ENCODE measurements at regions not wholly inside any gene's neighbourhood (a gene's known extent, or its start where the extent isn't known, plus 50 kb on each side); places are given as distances from the start of the nearest gene placed in this dataset.

- H3K27me3 ChIP-seq (ENCODE audit: control insufficient read depth, insufficient read depth, low read length) = no peaks in the 10 kb centered on the region
- no peaks in the 10 kb centered on the region for H3K36me3 ChIP-seq (ENCODE audit: control insufficient read depth, insufficient read depth, low read length)
- DNase-seq (ENCODE audit: low read depth) = no peak
- no peak overlapping the region for H3K4me3 ChIP-seq (ENCODE audit: low read depth, low read length)
- no peak for TF ChIP-seq CTCF (IDR thresholded peaks at IDR 0.05; ENCODE audit: insufficient read depth, low read length, poor library complexity, severe bottlenecking)
These were observed 455.2 kb upstream of the ARPP21 start for GRCh38 chr3:35183927-35184675.

DNA sequence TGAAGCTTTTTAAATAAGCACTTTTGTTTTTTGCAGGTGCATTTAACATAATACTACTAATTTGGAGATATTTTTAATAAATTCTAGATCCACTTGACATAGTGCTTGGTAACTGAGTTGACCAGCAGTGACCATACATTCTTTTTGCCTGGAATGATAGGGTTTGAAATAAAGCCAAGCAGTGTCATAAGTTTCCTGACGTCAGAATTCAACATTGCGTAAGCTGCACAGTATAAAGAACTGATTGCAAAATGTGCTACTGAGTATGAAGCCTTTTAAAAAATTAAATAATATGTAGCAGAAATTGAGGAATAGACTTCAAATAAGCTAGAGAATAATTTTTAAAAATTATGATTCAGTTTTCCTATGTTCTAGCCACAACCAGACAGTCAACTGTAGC lies 454.6 kb upstream of the ARPP21 start:
- Histone ChIP-seq H3K27me3 (ENCODE audit: control insufficient read depth, insufficient read depth, low read length) (no peaks in the 10 kb centered on the region), H3K4me3 (ENCODE audit: low read depth, low read length) (no peak overlapping the region), H3K36me3 (ENCODE audit: control insufficient read depth, insufficient read depth, low read length) (no peaks in the 10 kb centered on the region)
- TF ChIP-seq CTCF (IDR thresholded peaks at IDR 0.05; ENCODE audit: insufficient read depth, low read length, poor library complexity, severe bottlenecking) = no peak
- no peak for DNase-seq (ENCODE audit: low read depth)

GRCh38 chr3:35187908-35188307 lies 451.4 kb upstream of the ARPP21 start:
- no peak for TF ChIP-seq CTCF (IDR thresholded peaks at IDR 0.05; ENCODE audit: insufficient read depth, low read length, poor library complexity, severe bottlenecking)
- Histone ChIP-seq H3K4me3 (ENCODE audit: low read depth, low read length) (no peak overlapping the region), H3K36me3 (ENCODE audit: control insufficient read depth, insufficient read depth, low read length) (no peaks in the 10 kb centered on the region), H3K27me3 (ENCODE audit: control insufficient read depth, insufficient read depth, low read length) (no peaks in the 10 kb centered on the region)
- DNase-seq (ENCODE audit: low read depth) = no peak

DNA sequence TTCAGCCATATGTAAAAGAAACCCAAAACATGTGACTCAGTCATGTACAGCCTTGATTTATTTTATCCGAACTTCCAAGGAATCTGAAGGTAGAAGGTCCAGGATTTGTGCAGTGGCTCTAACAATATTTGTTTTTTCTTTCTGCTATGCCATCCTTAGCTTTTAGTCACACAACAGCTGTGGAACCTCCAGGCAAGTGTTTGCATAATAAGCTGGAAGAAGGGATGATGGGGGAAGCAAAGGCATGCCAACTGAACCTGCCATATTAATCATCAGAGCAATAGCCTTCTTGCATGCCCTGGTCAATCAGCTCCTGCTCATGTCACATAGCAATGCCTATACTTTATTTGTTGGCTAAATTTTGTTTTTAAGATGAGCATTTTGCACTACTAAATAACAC lies 444.7 kb upstream of the ARPP21 start:
- no peak overlapping the region for H3K4me3 ChIP-seq (ENCODE audit: low read depth, low read length)
- H3K27me3 ChIP-seq (ENCODE audit: control insufficient read depth, insufficient read depth, low read length) = no peaks in the 10 kb centered on the region
- no peak for TF ChIP-seq CTCF (IDR thresholded peaks at IDR 0.05; ENCODE audit: insufficient read depth, low read length, poor library complexity, severe bottlenecking)
- no peaks in the 10 kb centered on the region for H3K36me3 ChIP-seq (ENCODE audit: control insufficient read depth, insufficient read depth, low read length)
- no peak for DNase-seq (ENCODE audit: low read depth)

DNA sequence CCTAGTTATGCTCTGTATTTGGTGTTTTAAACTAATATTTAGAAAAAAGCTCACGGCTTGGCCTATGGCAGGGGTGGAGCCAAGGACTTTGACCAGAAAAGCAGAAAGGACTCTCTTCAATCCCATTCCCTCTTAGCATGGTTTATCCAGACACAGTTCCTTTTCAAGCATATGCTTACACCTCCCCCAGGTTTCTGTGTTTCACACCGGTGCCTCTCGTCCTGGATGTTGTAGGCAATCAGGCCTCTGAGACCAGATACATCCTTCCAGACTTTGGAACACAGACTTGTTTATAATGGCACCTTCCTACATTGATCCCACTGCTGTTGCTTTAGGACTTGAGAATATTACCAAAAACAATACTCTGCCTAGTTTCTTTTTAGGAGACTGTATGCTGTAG lies 440.5 kb upstream of the ARPP21 start:
- Histone ChIP-seq H3K36me3 (ENCODE audit: control insufficient read depth, insufficient read depth, low read length) (no peaks in the 10 kb centered on the region), H3K4me3 (ENCODE audit: low read depth, low read length) (no peak overlapping the region), H3K27me3 (ENCODE audit: control insufficient read depth, insufficient read depth, low read length) (no peaks in the 10 kb centered on the region)
- DNase-seq (ENCODE audit: low read depth) = no peak
- TF ChIP-seq CTCF (IDR thresholded peaks at IDR 0.05; ENCODE audit: insufficient read depth, low read length, poor library complexity, severe bottlenecking) = no peak

DNA sequence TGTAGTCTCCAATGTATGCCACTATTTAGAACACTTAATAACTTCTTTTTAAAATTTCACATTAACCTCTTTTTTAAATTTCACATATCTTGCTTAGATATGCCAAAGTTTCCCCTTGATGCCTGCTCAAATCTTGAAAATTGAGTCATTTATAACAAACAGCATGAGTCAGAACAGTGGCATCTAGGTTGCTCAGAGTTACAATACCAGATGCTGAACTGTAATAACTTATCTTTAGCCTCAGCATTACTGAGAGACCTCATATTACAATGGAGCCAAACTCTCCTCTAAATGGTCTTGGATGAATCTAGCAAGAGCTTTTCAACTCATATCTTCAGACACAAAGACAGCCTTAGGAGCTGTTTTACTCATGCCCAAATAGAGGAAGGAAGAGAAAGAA lies 439.3 kb upstream of the ARPP21 start:
- DNase-seq (ENCODE audit: low read depth) = peak; percentile 50
- Histone ChIP-seq H3K27me3 (ENCODE audit: control insufficient read depth, insufficient read depth, low read length) (no peaks in the 10 kb centered on the region), H3K4me3 (ENCODE audit: low read depth, low read length) (no peak overlapping the region), H3K36me3 (ENCODE audit: control insufficient read depth, insufficient read depth, low read length) (no peaks in the 10 kb centered on the region)
- no peak for TF ChIP-seq CTCF (IDR thresholded peaks at IDR 0.05; ENCODE audit: insufficient read depth, low read length, poor library complexity, severe bottlenecking)
